ENCODE measurements at regions not wholly inside any gene's neighbourhood (a gene's known extent, or its start where the extent isn't known, plus 50 kb on each side); places are given as distances from the start of the nearest gene placed in this dataset.

DNA sequence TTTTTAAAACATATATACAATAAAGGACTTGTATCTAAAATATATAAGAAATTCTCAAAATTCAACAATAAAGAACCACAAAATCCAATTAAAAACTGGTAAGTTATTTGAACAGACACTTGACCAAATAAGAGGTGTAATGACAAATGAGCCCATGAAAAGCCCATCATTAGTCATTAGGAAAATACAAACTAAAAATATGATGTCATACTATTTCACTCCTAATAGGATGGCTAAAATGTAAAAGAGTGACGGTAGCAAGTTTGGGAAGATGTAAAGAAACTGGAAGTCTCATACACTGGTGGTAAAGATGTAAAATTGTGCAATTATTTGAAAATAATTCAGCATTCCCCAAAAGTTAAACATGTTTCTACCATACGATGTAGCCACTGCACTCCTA lies 1095.3 kb upstream of the CDH8 start:
- TF ChIP-seq CTCF (IDR thresholded peaks at IDR 0.05; ENCODE audit: insufficient read depth, low read length) (no peak), POLR2AphosphoS5 (IDR thresholded peaks at IDR 0.05; ENCODE audit: low read depth) (no peak)

Measured in HL-60 (cell line).